Prostate gland (tissue), 2 donors: ENCODE measurements at regions not wholly inside any gene's neighbourhood (a gene's known extent, or its start where the extent isn't known, plus 50 kb on each side); places are given as distances from the start of the nearest gene placed in this dataset.

Source experiments
- CTCF ChIP-seq, 4 experiments: fragments of 200-600 bp in 2 of 4; fragments of 450-650 bp in 2 of 4; sonication (generic) in 2 of 4; IDR thresholded peaks; 1 replicate in 3 of 4; 2 replicates in 1 of 4; pipeline ENCODE4 v1.5.1; 2016 to 2019; ENCODE audit warnings: antibody characterized with exemption in 4 of 4, mild to moderate bottlenecking in 2 of 4, moderate library complexity in 2 of 4
- POLR2A ChIP-seq: fragments of 450-650 bp; IDR thresholded peaks from one replicate; pipeline ENCODE4 v1.6.1; 2016; ENCODE audit warnings: antibody characterized with exemption, mild to moderate bottlenecking
- POLR2AphosphoS5 ChIP-seq: sonication (generic); formaldehyde crosslinking; IDR thresholded peaks from one replicate; pipeline ENCODE4 v1.6.1; 2017; ENCODE audit warnings: antibody characterized with exemption

DNA sequence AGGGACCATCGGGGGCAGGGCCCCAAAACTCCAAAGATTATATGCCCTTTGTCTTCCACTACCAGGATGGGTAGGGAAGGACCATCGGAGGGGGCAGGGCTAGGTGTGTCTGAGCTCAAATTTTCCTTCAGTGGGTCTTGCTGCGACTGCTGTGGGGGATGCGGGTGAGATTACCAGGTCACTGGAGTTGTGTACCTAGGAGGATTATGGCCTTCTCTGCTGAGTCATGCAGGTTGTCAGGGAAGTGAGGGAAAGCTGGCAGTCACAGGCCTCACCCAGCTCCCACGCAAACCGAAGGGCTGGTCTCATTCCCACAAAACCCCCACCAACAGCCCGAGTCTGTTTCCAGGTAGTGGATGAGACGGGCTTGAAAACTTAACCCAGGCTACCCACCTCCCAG lies 489.4 kb downstream of the ZNF608 start:
- no peak for TF ChIP-seq CTCF (IDR thresholded peaks at IDR 0.05)
- TF ChIP-seq POLR2AphosphoS5: no peak
- TF ChIP-seq POLR2A: no peak
